GM19467 (cell line): ENCODE measurements at regions not wholly inside any gene's neighbourhood (a gene's known extent, or its start where the extent isn't known, plus 50 kb on each side); places are given as distances from the start of the nearest gene placed in this dataset.

Source experiments
- ATAC-seq: cut with Tn5 transposase; IDR thresholded peaks from one replicate; pipeline ENCODE4 v1.9.1; 2021; ENCODE audit warnings: mild to moderate bottlenecking, moderate library complexity; ENCODE audit not compliant: unreplicated experiment

GRCh38 chr20:11726026-11726425 lies 191.7 kb upstream of the BTBD3 start:
- ATAC-seq = no peak

GRCh38 chr20:11727708-11728107 lies 190.0 kb upstream of the BTBD3 start:
- no peak for ATAC-seq

GRCh38 chr20:11728937-11729336 lies 188.8 kb upstream of the BTBD3 start:
- ATAC-seq = no peak

GRCh38 chr20:11729806-11730205 lies 187.9 kb upstream of the BTBD3 start:
- ATAC-seq = no peak

GRCh38 chr20:11734431-11734830 lies 183.3 kb upstream of the BTBD3 start:
- no peak for ATAC-seq

GRCh38 chr20:11738852-11739251 lies 178.8 kb upstream of the BTBD3 start:
- ATAC-seq = no peak

- ATAC-seq = no peak
Observed at GRCh38 chr20:11740975-11741374, 176.7 kb upstream of the BTBD3 start.

- ATAC-seq = no peak
Observed at GRCh38 chr20:11745145-11745544, 172.5 kb upstream of the BTBD3 start.

- ATAC-seq = no peak
Observed at GRCh38 chr20:11748436-11748835, 169.3 kb upstream of the BTBD3 start.

- ATAC-seq = no peak
Observed at GRCh38 chr20:11752336-11752735, 165.4 kb upstream of the BTBD3 start.

GRCh38 chr20:11753155-11753554 lies 164.5 kb upstream of the BTBD3 start:
- no peak for ATAC-seq

GRCh38 chr20:11754451-11754850 lies 163.2 kb upstream of the BTBD3 start:
- no peak for ATAC-seq

GRCh38 chr20:11755071-11755841 lies 162.4 kb upstream of the BTBD3 start:
- ATAC-seq = no peak

GRCh38 chr20:11761497-11761896 lies 156.2 kb upstream of the BTBD3 start:
- ATAC-seq = no peak

GRCh38 chr20:11766961-11767360 lies 150.7 kb upstream of the BTBD3 start:
- no peak for ATAC-seq

GRCh38 chr20:11769825-11770224 lies 147.9 kb upstream of the BTBD3 start:
- ATAC-seq = no peak

GRCh38 chr20:11772226-11772730 lies 145.4 kb upstream of the BTBD3 start:
- no peak for ATAC-seq

- ATAC-seq = no peak
Observed at GRCh38 chr20:11776687-11777086, 141.0 kb upstream of the BTBD3 start.

GRCh38 chr20:11777387-11778205 lies 140.1 kb upstream of the BTBD3 start:
- ATAC-seq = no peak

GRCh38 chr20:11778206-11778570 lies 139.5 kb upstream of the BTBD3 start:
- ATAC-seq = no peak

- ATAC-seq = peak; percentile 54
Observed at GRCh38 chr20:11780765-11781369, 136.8 kb upstream of the BTBD3 start.
